HG03103 (cell line): ENCODE measurements at regions not wholly inside any gene's neighbourhood (a gene's known extent, or its start where the extent isn't known, plus 50 kb on each side); places are given as distances from the start of the nearest gene placed in this dataset.
"Not testable (repeated sequence)": the region's sequence is repeated elsewhere in the genome, so short reads cannot be mapped to it uniquely, and the experiment has no call there.

Source experiments
- ATAC-seq: cut with Tn5 transposase; IDR thresholded peaks from one replicate; pipeline ENCODE4 v1.9.1; 2021; ENCODE audit warnings: low read depth; ENCODE audit not compliant: unreplicated experiment

- ATAC-seq = not testable (repeated sequence)
These were observed 196.4 kb downstream of the JRKL start for GRCh38 chr11:96585944-96586880.

- ATAC-seq = not testable (repeated sequence)
These were observed 199.0 kb downstream of the JRKL start for GRCh38 chr11:96588793-96589192.

DNA sequence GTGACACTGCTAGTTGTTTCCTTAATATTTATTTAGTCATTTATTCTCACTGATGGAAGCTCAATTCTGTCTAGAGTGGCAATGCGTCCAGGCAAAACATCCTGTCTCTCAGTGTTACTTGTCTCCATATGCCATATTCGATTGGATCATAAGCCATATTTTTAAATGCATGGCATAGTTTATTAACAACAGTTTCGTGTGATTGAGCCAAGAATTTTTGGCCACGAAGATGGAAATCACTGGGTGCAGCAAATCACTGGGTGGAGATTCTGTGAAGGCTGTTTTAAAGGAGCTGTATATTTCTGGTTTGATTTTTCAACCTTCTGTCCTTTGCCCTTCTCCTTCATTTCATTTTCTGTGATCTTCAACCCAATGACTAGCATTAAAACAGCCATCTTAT, 205.2 kb downstream of the JRKL start:
- ATAC-seq = no peak

DNA sequence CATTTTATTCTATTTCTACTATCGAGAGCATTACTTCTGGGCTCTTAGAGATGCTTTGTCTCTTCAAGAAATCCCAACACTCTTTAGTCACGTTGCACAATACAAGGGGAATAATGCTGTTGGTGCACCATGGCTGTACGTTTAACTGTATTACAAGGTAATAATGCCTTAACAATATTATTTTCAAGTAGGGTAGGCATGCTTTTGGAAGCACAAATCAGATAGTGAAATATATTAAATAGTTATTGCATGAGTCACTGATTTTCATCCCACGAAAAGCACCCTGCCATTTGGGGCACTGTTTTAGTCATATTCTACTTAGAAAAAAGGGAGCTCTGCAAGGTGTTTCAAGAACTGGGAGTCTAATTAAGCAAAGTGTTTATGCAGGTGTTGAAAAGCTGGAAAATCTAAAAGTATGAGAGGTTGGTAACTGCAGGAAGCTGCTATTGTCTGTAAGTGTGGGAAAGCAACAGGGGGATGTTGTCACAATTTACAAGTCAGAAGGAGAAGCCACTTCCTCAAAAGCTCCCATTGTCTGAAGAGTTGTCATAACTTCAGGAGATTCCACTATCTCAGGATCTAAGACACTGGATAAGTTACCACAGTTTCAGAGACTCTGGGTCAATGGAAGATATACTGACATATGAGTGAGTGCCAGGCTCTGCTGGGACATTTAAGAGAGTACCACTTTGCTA, 218.2 kb downstream of the JRKL start:
- ATAC-seq = no peak

- no peak for ATAC-seq
These were observed 224.3 kb downstream of the JRKL start for GRCh38 chr11:96614101-96614500.

DNA sequence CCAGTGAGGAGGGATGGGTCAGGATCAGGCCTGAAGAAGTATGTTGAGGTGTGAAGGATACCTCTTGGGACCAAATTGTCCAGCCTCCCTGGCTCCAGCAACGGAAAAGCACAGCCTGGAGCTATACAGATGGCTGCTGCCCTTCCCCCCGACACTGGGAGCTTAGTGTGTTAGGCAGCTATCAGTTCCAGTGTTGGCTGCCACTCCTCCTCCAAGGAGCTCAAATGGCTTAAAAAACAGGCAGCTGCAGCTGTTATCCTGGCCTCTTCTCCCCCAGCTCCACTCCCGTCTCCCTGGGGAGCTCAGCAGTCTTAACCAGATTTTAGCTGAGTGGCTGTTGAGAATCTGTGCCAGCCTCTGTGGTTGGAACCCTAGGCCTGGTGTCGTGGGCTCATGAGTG, 225.0 kb downstream of the JRKL start:
- ATAC-seq = no peak

DNA sequence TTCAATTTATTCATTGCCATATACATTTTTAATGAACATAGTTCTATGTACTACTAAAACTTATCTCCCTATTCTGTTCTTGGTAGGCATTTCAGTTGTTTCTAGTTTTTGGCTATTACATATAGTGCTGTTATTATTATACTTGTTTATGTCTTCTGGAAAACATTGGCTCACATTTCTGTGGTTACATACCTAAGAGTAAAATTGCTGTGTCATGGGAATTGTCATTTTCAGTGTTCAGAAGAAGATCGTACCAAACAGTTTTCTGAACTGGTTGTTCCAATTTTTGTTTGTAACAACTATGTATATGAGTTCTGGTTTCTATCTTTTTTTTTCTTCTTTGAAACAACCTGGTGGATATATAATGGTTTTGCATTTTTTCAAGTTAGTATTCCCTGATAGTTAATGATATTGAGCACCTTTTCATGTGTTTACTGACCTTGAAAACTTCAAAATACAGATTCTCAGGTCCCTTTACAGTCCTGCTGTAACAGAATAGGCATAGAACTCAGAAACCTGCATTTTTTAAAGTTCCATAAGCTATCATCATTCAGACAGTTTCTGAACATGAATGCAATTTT, 230.7 kb downstream of the JRKL start:
- no peak for ATAC-seq

DNA sequence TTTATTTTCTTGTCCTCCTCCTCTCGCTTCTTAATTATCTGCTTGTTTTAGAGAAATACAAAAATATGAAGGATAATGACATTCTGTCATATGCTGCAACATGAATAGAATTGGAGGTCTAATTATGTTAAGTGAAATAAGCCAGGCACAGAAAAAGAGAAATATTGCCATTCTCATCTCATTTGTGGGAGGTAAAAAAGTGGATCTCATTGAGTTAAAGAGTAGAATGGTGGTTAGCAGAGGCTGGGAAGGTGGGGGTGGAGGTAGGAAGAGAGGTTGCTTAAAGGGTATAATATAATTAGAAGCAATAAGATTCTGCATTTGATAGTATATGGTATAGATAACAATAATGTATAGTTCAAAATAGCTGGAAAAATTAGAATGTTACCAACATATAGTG, 231.3 kb downstream of the JRKL start:
- ATAC-seq = no peak

DNA sequence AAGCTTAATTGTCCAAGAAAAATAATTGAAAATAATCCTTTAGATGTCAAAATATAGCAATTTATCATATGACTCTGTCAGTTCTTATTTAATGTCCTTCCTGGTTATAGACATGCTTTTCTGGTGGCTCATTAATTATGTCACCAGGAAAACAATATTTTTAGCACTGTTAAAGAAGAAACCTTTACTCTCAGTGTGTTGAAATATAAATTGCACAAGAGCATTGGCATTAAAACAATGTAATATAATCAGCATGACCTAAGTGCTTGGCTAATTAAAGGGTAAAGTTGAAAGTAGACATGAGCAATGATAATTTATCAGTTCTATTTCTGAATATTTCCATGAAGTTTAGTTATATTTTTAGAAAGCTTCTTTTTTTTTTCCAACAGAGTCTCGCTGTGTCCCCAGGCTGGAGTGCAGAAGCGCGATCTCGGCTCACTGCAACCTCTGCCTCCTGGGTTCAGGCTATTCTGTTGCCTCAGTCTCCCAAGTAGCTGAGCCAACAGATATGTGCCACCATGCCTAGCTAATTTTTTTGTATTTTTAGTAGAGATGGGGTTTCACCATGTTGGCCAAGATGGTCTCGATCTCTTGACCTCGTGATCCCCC, 232.3 kb downstream of the JRKL start:
- ATAC-seq = no peak

DNA sequence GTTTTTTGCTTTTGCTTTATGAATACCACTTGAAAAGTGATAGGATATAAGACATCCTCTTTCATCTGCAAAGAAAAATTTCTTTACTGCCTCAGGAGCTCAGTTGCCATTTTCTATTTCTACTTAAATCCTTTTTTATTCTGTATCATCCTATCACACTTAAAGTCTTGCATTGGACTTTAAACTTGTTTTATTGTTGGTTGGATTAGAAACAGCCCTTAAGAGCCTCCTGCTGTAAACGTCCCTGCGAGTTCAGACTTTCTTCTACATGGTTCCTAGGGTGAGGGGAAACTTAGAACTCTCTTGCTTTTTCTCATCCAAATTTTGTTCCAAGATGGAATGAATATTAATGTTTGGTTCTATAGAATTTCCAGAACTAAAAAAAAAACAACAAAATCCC, 234.3 kb downstream of the JRKL start:
- ATAC-seq = no peak

DNA sequence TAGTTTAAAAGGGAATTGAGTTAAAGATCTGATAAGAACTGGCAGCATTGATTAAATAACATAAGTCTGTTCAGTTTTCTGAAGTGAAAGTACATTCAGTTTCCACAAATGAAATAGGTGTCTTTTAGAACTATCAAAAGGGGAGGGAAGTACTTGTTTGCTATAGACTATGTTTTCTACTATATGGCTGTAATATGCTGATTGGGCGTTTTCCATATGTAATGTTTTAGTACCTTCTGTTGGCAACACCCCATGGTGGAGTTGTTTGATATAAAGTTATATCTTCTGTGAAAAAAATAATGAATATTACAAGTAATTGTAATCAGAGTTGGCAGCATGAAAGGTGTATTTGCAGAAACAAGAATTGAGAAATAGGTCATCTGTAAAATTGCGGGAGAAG, 237.6 kb downstream of the JRKL start:
- no peak for ATAC-seq

- ATAC-seq = no peak
These were observed 245.8 kb downstream of the JRKL start for GRCh38 chr11:96635655-96636054.

DNA sequence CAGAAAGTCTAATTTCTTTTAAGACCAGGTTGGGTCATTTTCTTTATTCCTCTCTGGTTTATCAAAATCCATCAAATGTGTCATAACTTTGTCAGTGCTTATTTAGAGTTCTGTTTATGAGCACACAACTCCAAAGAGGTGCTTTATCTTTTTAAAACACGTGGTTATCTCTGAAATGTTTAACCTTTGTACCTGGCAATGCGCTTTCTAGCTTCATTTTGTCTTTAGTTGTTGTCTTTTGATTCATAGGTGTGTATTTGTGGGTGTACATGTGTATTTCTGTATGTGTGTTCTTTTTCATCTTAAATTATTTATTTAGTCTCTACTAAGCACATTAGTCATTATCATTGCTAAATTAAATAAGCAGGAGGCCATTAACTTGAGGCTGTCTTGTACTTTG, 251.4 kb downstream of the JRKL start:
- ATAC-seq = no peak

- ATAC-seq = no peak
These were observed 252.8 kb downstream of the JRKL start for GRCh38 chr11:96642583-96642982.

DNA sequence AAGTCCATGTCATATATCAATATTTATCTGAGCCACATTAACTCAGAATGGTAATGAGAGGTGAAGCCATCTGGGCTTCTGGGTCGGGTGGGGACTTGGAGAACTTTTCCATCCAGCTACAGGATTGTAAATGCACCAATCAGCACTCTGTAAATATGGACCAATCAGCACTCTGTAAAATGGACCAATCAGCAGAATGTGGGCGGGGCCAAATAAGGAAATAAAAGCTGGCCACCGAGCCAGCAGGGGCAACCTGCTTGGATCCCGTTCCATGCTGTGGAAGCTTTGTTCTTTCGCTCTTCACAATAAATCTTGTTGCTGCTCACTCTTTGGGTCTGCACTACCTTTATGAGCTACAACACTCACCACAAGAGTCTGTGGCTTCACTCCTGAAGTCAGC, 253.4 kb downstream of the JRKL start:
- no peak for ATAC-seq

DNA sequence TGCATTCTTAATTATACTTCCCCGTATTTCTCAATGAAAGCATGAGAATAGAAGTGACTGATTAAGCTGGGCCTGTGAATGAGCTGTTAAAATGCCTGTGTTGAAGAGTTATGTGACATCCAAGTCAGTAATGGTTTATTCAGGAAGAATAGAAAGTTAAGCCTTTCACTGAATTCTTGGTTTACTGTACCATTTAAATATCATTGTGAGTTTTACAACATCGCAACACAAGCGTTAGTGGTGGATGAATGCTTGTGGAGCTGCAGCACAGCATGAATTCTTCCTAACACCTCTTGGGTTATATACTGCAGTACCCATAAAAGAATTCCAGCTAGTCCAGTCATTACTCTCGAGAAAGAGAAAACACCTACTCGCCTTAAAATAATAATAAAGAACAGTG, 257.8 kb downstream of the JRKL start:
- no peak for ATAC-seq

DNA sequence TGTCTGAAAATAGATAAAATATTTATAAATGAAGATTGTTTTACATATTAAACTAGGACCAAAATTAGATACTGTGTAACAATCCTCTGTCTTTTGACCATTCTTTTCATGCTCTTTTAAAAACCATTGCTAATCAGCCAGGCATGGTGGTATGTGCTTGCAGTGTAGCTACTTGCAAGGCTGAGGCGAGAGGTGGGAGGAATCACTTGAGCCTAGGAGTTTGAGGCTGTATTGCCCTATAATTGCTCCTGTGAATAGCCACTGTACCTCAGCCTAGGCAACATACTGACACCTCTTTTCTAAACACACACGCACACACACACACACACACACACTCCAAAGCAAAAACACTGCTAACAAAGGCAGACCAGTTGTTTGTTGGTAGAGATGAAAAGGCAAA, 259.2 kb downstream of the JRKL start:
- no peak for ATAC-seq

- no peak for ATAC-seq
These were observed 262.7 kb downstream of the JRKL start for GRCh38 chr11:96652516-96652915.

DNA sequence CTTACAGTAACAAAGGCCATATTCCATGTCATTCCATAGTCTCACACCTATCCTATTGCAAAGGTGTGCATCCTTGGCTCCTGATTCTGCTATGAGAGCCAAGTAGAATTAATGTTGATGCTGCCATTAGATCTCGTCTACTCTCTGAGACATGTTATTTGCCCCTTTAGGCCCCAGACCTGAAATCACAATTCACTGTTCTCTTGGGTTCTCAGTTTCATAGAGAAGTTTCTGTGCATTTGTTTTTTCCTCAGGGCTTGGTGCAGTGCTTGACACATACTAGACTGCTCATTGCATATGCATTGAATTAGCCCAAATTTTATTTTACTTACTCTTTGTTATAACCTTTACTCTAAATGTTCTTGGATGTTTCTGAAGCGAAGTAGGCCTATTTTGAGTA, 265.7 kb downstream of the JRKL start:
- ATAC-seq = no peak

- no peak for ATAC-seq
These were observed 268.6 kb downstream of the JRKL start for GRCh38 chr11:96658436-96658835.

DNA sequence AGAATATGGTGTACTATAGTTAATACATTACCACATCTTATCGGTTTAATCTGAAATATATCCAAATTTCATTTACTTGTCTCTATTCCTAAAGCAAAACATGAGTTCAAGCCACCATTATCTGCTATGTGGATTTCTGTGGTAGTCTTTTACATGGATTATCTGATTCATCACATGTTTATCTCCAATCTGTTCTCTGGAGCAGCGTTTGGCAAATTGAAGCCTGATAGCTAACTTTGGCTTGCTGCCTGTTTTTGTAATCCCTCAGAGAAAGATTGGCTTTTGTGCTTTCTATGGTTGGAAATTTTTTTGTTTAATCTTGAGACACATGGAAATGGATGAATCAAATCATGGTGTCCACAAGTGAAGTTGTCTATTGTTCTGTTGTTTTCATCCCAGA, 274.3 kb downstream of the JRKL start:
- no peak for ATAC-seq
